GM23338 (cell line): ENCODE measurements at regions not wholly inside any gene's neighbourhood (a gene's known extent, or its start where the extent isn't known, plus 50 kb on each side); places are given as distances from the start of the nearest gene placed in this dataset.

ENCODE experiments used
- ATAC-seq: fragments of 200-7000 bp; cut with Tn5 transposase; 3 replicates; pipeline ENCODE4 v1.9.1; 2020
- DNase-seq: peaks from one replicate; pipeline ENCODE4 v3.0.0-alpha.2; 2015; ENCODE audit warnings: low spot score
- H2AFZ ChIP-seq: fragments of 200-600 bp; sonication (generic); 2 replicates; pipeline ENCODE4 v1.8.0; 2016; ENCODE audit warnings: antibody characterized with exemption, mild to moderate bottlenecking, moderate library complexity
- H3F3A ChIP-seq: fragments of 200-600 bp; sonication (generic); replicated peaks from 2 replicates; pipeline ENCODE4 v1.8.0; 2017; ENCODE audit warnings: antibody characterized with exemption, mixed run types, low read depth
- H3K27ac ChIP-seq: fragments of 200-600 bp; sonication (generic); 2 replicates; pipeline ENCODE4 v1.6.1; 2016; ENCODE audit warnings: low read depth
- H3K27me3 ChIP-seq: fragments of 200-600 bp; sonication (generic); 2 replicates; pipeline ENCODE4 v1.8.0; 2016; ENCODE audit warnings: mild to moderate bottlenecking, mixed run types, moderate library complexity; ENCODE audit not compliant: insufficient read depth
- H3K36me3 ChIP-seq: fragments of 200-600 bp; sonication (generic); 2 replicates; pipeline ENCODE4 v1.8.0; 2016; ENCODE audit warnings: mild to moderate bottlenecking; ENCODE audit not compliant: insufficient read depth
- H3K4me1 ChIP-seq: fragments of 200-600 bp; sonication (generic); 2 replicates; pipeline ENCODE4 v1.8.0; 2016; ENCODE audit warnings: mild to moderate bottlenecking, moderate library complexity; ENCODE audit not compliant: insufficient read depth
- H3K4me2 ChIP-seq: fragments of 200-600 bp; sonication (generic); 2 replicates; pipeline ENCODE4 v1.7.1; 2017; ENCODE audit warnings: mixed run types
- H3K4me3 ChIP-seq: fragments of 200-600 bp; sonication (generic); 2 replicates; pipeline ENCODE4 v1.6.1; 2016; ENCODE audit warnings: mixed run types
- H3K79me2 ChIP-seq: fragments of 200-600 bp; sonication (generic); replicated peaks from 2 replicates; pipeline ENCODE4 v1.8.0; 2017; ENCODE audit warnings: mild to moderate bottlenecking; ENCODE audit not compliant: insufficient read depth
- H3K9me2 ChIP-seq: fragments of 200-600 bp; sonication (generic); 2 replicates; pipeline ENCODE4 v1.8.0; 2017; ENCODE audit not compliant: insufficient read depth
- H4K20me1 ChIP-seq: fragments of 200-600 bp; sonication (generic); replicated peaks from 2 replicates; pipeline ENCODE4 v1.8.0; 2017; ENCODE audit warnings: mild to moderate bottlenecking; ENCODE audit not compliant: insufficient read depth
- H3K27ac Mint-ChIP-seq: 2 replicates; pipeline ENCODE4 v1.8.0; 2020; ENCODE audit warnings: inconsistent platforms, mild to moderate bottlenecking, moderate library complexity, mixed read lengths
- H3K27me3 Mint-ChIP-seq: 3 replicates; pipeline ENCODE4 v1.8.0; 2022; ENCODE audit warnings: low read depth, mild to moderate bottlenecking, moderate library complexity, mixed read lengths, inconsistent platforms; ENCODE audit not compliant: insufficient read depth, poor library complexity
- H3K36me3 Mint-ChIP-seq: 3 replicates; pipeline ENCODE4 v1.8.0; 2021; ENCODE audit warnings: low read depth, mild to moderate bottlenecking, inconsistent platforms, moderate library complexity, mixed read lengths
- H3K4me1 Mint-ChIP-seq: 3 replicates; pipeline ENCODE4 v1.8.0; 2020; ENCODE audit warnings: mild to moderate bottlenecking, inconsistent platforms, mixed read lengths
- H3K4me3 Mint-ChIP-seq: 3 replicates; pipeline ENCODE4 v1.8.0; 2021; ENCODE audit warnings: moderate library complexity, mild to moderate bottlenecking, inconsistent platforms, mixed read lengths
- H3K9me3 Mint-ChIP-seq: 3 replicates; pipeline ENCODE4 v1.8.0; 2020; ENCODE audit warnings: moderate library complexity, mild to moderate bottlenecking, inconsistent platforms, mixed read lengths
- CREB1 ChIP-seq: fragments of 250-450 bp; sonication (Bioruptor Pico); IDR thresholded peaks from 2 replicates; pipeline ENCODE4 v1.5.0; 2020; ENCODE audit warnings: low read depth, mild to moderate bottlenecking, moderate library complexity
- EZH2 ChIP-seq: fragments of 200-600 bp; sonication (generic); IDR thresholded peaks from one replicate; pipeline ENCODE4 v1.8.0; 2017; ENCODE audit warnings: antibody characterized with exemption, mild to moderate bottlenecking, low read depth; ENCODE audit not compliant: unreplicated experiment
- EZH2phosphoT487 ChIP-seq: fragments of 200-600 bp; sonication (generic); IDR thresholded peaks from one replicate; pipeline ENCODE4 v1.8.1; 2018; ENCODE audit warnings: antibody characterized with exemption; ENCODE audit not compliant: unreplicated experiment
- JUNB ChIP-seq: IDR thresholded peaks from one replicate; pipeline ENCODE4 v1.6.1; 2016; ENCODE audit warnings: antibody characterized with exemption; ENCODE audit not compliant: unreplicated experiment
- NANOG ChIP-seq: IDR thresholded peaks from 2 replicates; pipeline ENCODE4 v1.6.1; 2016; ENCODE audit warnings: antibody characterized with exemption, borderline replicate concordance
- ZNF114 ChIP-seq: fragments of 250-450 bp; sonication (Bioruptor Pico); IDR thresholded peaks from 2 replicates; pipeline ENCODE4 v1.5.0; 2020; ENCODE audit warnings: mild to moderate bottlenecking, moderate library complexity
- ZNF331 ChIP-seq: fragments of 250-450 bp; sonication (Bioruptor Pico); IDR thresholded peaks from 2 replicates; pipeline ENCODE4 v1.5.0; 2020; ENCODE audit warnings: low read depth, mild to moderate bottlenecking, moderate library complexity
- TF ChIP-seq, protein P1 (sequence below): IDR thresholded peaks from 2 replicates; pipeline ENCODE4 v1.6.1; 2016; ENCODE audit warnings: antibody characterized with exemption
- TF ChIP-seq, protein P2 (sequence below): fragments of 250-450 bp; sonication (Bioruptor Pico); IDR thresholded peaks from 2 replicates; pipeline ENCODE4 v1.5.0; 2020; ENCODE audit warnings: mild to moderate bottlenecking, moderate library complexity
- TF ChIP-seq, protein P3 (sequence below), 2 experiments: fragments of 200-600 bp in 1 of 2; sonication (generic) in 1 of 2; conservative IDR thresholded peaks; 2 replicates each; pipeline versions ENCODE4 v1.5.1 to v1.6.1; 2016 to 2017; ENCODE audit warnings: antibody characterized with exemption in 2 of 2, low read depth in 2 of 2, mild to moderate bottlenecking in 2 of 2, moderate library complexity in 1 of 2

DNA sequence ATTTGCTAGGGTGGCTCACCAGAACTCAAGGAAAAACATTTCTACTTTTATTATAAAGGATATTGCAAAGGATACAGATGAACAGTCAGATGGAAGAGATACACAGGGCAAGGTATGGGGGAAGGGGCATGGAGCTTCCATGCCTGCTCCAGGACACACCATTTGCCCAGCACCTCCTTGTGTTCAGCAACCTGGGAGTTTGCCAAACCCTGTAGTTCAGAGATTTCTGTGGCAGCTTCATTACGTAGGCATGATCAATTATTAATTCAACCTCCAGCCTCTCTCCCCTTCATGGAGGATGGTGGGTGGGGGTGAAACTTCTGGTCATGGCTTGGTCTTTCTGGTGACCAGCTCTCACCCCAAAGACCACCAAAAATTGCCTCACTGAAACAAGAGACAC lies 353.9 kb upstream of the THBS1 start:
- H3K4me3 Mint-ChIP-seq: no peak overlapping the region
- Histone ChIP-seq H3K4me2 (no peak overlapping the region), H3K4me1 (no peaks in the 10 kb centered on the region), H3K4me3 (no peak overlapping the region), H3K36me3 (no peaks in the 10 kb centered on the region), H2AFZ (no peak overlapping the region), H3K79me2 (no peaks in the 10 kb centered on the region), H3K9me2 (no peaks in the 10 kb centered on the region), H3F3A (no peaks in the 10 kb centered on the region), H3K27ac (no peak overlapping the region), H3K27me3 (no peaks in the 10 kb centered on the region), H4K20me1 (no peaks in the 10 kb centered on the region)
- H3K27ac Mint-ChIP-seq: no peak overlapping the region
- TF ChIP-seq, protein P1, sequence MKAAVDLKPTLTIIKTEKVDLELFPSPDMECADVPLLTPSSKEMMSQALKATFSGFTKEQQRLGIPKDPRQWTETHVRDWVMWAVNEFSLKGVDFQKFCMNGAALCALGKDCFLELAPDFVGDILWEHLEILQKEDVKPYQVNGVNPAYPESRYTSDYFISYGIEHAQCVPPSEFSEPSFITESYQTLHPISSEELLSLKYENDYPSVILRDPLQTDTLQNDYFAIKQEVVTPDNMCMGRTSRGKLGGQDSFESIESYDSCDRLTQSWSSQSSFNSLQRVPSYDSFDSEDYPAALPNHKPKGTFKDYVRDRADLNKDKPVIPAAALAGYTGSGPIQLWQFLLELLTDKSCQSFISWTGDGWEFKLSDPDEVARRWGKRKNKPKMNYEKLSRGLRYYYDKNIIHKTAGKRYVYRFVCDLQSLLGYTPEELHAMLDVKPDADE: no peak
- TF ChIP-seq, protein P2, sequence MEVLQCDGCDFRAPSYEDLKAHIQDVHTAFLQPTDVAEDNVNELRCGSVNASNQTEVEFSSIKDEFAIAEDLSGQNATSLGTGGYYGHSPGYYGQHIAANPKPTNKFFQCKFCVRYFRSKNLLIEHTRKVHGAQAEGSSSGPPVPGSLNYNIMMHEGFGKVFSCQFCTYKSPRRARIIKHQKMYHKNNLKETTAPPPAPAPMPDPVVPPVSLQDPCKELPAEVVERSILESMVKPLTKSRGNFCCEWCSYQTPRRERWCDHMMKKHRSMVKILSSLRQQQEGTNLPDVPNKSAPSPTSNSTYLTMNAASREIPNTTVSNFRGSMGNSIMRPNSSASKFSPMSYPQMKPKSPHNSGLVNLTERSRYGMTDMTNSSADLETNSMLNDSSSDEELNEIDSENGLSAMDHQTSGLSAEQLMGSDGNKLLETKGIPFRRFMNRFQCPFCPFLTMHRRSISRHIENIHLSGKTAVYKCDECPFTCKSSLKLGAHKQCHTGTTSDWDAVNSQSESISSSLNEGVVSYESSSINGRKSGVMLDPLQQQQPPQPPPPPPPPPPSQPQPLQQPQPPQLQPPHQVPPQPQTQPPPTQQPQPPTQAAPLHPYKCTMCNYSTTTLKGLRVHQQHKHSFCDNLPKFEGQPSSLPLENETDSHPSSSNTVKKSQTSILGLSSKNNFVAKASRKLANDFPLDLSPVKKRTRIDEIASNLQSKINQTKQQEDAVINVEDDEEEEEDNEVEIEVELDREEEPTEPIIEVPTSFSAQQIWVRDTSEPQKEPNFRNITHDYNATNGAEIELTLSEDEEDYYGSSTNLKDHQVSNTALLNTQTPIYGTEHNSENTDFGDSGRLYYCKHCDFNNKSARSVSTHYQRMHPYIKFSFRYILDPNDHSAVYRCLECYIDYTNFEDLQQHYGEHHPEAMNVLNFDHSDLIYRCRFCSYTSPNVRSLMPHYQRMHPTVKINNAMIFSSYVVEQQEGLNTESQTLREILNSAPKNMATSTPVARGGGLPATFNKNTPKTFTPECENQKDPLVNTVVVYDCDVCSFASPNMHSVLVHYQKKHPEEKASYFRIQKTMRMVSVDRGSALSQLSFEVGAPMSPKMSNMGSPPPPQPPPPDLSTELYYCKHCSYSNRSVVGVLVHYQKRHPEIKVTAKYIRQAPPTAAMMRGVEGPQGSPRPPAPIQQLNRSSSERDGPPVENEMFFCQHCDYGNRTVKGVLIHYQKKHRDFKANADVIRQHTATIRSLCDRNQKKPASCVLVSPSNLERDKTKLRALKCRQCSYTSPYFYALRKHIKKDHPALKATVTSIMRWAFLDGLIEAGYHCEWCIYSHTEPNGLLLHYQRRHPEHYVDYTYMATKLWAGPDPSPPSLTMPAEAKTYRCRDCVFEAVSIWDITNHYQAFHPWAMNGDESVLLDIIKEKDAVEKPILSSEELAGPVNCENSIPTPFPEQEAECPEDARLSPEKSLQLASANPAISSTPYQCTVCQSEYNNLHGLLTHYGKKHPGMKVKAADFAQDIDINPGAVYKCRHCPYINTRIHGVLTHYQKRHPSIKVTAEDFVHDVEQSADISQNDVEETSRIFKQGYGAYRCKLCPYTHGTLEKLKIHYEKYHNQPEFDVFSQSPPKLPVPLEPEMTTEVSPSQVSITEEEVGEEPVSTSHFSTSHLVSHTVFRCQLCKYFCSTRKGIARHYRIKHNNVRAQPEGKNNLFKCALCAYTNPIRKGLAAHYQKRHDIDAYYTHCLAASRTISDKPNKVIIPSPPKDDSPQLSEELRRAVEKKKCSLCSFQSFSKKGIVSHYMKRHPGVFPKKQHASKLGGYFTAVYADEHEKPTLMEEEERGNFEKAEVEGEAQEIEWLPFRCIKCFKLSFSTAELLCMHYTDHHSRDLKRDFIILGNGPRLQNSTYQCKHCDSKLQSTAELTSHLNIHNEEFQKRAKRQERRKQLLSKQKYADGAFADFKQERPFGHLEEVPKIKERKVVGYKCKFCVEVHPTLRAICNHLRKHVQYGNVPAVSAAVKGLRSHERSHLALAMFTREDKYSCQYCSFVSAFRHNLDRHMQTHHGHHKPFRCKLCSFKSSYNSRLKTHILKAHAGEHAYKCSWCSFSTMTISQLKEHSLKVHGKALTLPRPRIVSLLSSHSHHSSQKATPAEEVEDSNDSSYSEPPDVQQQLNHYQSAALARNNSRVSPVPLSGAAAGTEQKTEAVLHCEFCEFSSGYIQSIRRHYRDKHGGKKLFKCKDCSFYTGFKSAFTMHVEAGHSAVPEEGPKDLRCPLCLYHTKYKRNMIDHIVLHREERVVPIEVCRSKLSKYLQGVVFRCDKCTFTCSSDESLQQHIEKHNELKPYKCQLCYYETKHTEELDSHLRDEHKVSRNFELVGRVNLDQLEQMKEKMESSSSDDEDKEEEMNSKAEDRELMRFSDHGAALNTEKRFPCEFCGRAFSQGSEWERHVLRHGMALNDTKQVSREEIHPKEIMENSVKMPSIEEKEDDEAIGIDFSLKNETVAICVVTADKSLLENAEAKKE: no peak
- TF ChIP-seq CREB1: no peak
- no peak for TF ChIP-seq JUNB
- no peak for TF ChIP-seq EZH2
- no peak for TF ChIP-seq EZH2phosphoT487
- TF ChIP-seq NANOG: no peak
- TF ChIP-seq, protein P3, sequence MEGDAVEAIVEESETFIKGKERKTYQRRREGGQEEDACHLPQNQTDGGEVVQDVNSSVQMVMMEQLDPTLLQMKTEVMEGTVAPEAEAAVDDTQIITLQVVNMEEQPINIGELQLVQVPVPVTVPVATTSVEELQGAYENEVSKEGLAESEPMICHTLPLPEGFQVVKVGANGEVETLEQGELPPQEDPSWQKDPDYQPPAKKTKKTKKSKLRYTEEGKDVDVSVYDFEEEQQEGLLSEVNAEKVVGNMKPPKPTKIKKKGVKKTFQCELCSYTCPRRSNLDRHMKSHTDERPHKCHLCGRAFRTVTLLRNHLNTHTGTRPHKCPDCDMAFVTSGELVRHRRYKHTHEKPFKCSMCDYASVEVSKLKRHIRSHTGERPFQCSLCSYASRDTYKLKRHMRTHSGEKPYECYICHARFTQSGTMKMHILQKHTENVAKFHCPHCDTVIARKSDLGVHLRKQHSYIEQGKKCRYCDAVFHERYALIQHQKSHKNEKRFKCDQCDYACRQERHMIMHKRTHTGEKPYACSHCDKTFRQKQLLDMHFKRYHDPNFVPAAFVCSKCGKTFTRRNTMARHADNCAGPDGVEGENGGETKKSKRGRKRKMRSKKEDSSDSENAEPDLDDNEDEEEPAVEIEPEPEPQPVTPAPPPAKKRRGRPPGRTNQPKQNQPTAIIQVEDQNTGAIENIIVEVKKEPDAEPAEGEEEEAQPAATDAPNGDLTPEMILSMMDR (conservative IDR thresholded peaks at IDR 0.05; ENCODE audit: low read depth in 2 of 2): no peak
- no peak for TF ChIP-seq ZNF114 (CRISPR knock-in tag)
- TF ChIP-seq ZNF331 (CRISPR knock-in tag): no peak
- H3K27me3 Mint-ChIP-seq: peaks cover 2% of the 10 kb centered on the region
- peaks cover 8% of the 10 kb centered on the region; the same call in 2 of the 3 replicates for H3K4me1 Mint-ChIP-seq
- no peaks in the 10 kb centered on the region for H3K36me3 Mint-ChIP-seq
- no peak for DNase-seq
- H3K9me3 Mint-ChIP-seq: no peaks in the 10 kb centered on the region; the same call in 2 of the 3 replicates
- ATAC-seq: no peak
